SH-SY5Y (cell line): ENCODE measurements at regions not wholly inside any gene's neighbourhood (a gene's known extent, or its start where the extent isn't known, plus 50 kb on each side); places are given as distances from the start of the nearest gene placed in this dataset.

Experiments used
- GATA2 ChIP-seq: IDR thresholded peaks from 2 replicates; pipeline ENCODE4 v1.6.1; 2011; ENCODE audit warnings: mild to moderate bottlenecking, low read depth, low read length
- GATA3 ChIP-seq: IDR thresholded peaks from 2 replicates; pipeline ENCODE4 v1.6.1; 2011; ENCODE audit warnings: low read depth, mild to moderate bottlenecking, low read length, moderate library complexity

GRCh38 chr2:226573158-226573557, 226.5 kb downstream of the IRS1 start:
- no peak for TF ChIP-seq GATA3
- peak; percentile 36; the same call in 1 of the 2 replicates for TF ChIP-seq GATA2
